Liver (tissue), 8 donors: ENCODE measurements at regions not wholly inside any gene's neighbourhood (a gene's known extent, or its start where the extent isn't known, plus 50 kb on each side); places are given as distances from the start of the nearest gene placed in this dataset.

Experiments
- DNase-seq: peaks from one replicate; pipeline ENCODE4 v3.0.0-alpha.2; 2017; ENCODE audit warnings: low spot score
- H3K27ac ChIP-seq, 2 donors: one replicate each; pipeline ENCODE4 v1.7.0; 2013; ENCODE audit warnings: inconsistent platforms in 2 of 2, low read length in 2 of 2, control low read depth in 1 of 2, low read depth in 1 of 2, mild to moderate bottlenecking in 1 of 2
- H3K27me3 ChIP-seq, 4 donors: one replicate each; pipeline versions ENCODE4 v1.6.1 to v1.7.0; 2013; ENCODE audit warnings: low read length in 3 of 4, inconsistent platforms in 1 of 4, mild to moderate bottlenecking in 1 of 4, moderate library complexity in 1 of 4; ENCODE audit not compliant: control insufficient read depth in 4 of 4, insufficient read depth in 4 of 4
- H3K36me3 ChIP-seq, 4 donors: one replicate each; pipeline versions ENCODE4 v1.6.1 to v1.7.0; 2013; ENCODE audit warnings: low read length in 3 of 4, mild to moderate bottlenecking in 3 of 4, low read depth in 1 of 4, moderate library complexity in 1 of 4; ENCODE audit not compliant: control insufficient read depth in 4 of 4, insufficient read depth in 3 of 4
- H3K4me1 ChIP-seq, 4 donors: one replicate each; pipeline versions ENCODE4 v1.6.1 to v1.7.0; 2013; ENCODE audit warnings: low read length in 3 of 4, mild to moderate bottlenecking in 3 of 4, moderate library complexity in 1 of 4; ENCODE audit not compliant: control insufficient read depth in 4 of 4, insufficient read depth in 4 of 4
- H3K4me3 ChIP-seq, 3 donors: one replicate each; pipeline versions ENCODE4 v1.6.1 to v1.7.0; 2013; ENCODE audit warnings: low read length in 3 of 3, control low read depth in 1 of 3, low read depth in 1 of 3, mild to moderate bottlenecking in 1 of 3
- H3K9ac ChIP-seq, 2 donors: one replicate each; pipeline ENCODE4 v1.7.0; 2013; ENCODE audit warnings: low read length in 2 of 2, mild to moderate bottlenecking in 2 of 2, moderate library complexity in 2 of 2, control low read depth in 1 of 2, low read depth in 1 of 2
- H3K9me3 ChIP-seq, 4 donors: one replicate each; pipeline versions ENCODE4 v1.6.1 to v1.7.0; 2013; ENCODE audit warnings: low read length in 3 of 4; ENCODE audit not compliant: control insufficient read depth in 4 of 4
- FOXA1 ChIP-seq: IDR thresholded peaks from 2 replicates; pipeline ENCODE4 v1.6.1; 2016; ENCODE audit warnings: antibody characterized with exemption
- FOXA2 ChIP-seq: IDR thresholded peaks from 2 replicates; pipeline ENCODE4 v1.6.1; 2016; ENCODE audit warnings: antibody characterized with exemption
- GABPA ChIP-seq, 2 donors: IDR thresholded peaks in 1 of 2; conservative IDR thresholded peaks in 1 of 2; 2 replicates each; pipeline ENCODE4 v1.6.1; 2016; ENCODE audit warnings: antibody characterized with exemption in 2 of 2, mild to moderate bottlenecking in 1 of 2, moderate library complexity in 1 of 2
- HNF4A ChIP-seq, 2 donors: conservative IDR thresholded peaks; 2 replicates each; pipeline ENCODE4 v1.6.1; 2016; ENCODE audit warnings: antibody characterized with exemption in 2 of 2, mild to moderate bottlenecking in 2 of 2
- HNF4G ChIP-seq: IDR thresholded peaks from 2 replicates; pipeline ENCODE4 v1.6.1; 2016; ENCODE audit warnings: antibody characterized with exemption
- JUND ChIP-seq, 2 donors: IDR thresholded peaks; 2 replicates each; pipeline ENCODE4 v1.6.1; 2016; ENCODE audit warnings: antibody characterized with exemption in 2 of 2
- NR2F2 ChIP-seq: IDR thresholded peaks from 2 replicates; pipeline ENCODE4 v1.6.1; 2016; ENCODE audit warnings: antibody characterized with exemption
- RAD21 ChIP-seq, 2 donors: IDR thresholded peaks; 2 replicates each; pipeline ENCODE4 v1.6.1; 2016; ENCODE audit warnings: antibody characterized with exemption in 2 of 2, mild to moderate bottlenecking in 2 of 2
- RXRA ChIP-seq, 2 donors: IDR thresholded peaks; 2 replicates each; pipeline ENCODE4 v1.6.1; 2017 to 2018; ENCODE audit warnings: antibody characterized with exemption in 2 of 2, mild to moderate bottlenecking in 1 of 2
- SP1 ChIP-seq: IDR thresholded peaks from 2 replicates; pipeline ENCODE4 v1.6.1; 2018; ENCODE audit warnings: antibody characterized with exemption, mild to moderate bottlenecking
- TAF1 ChIP-seq: conservative IDR thresholded peaks from 2 replicates; pipeline ENCODE4 v1.6.1; 2016; ENCODE audit warnings: antibody characterized with exemption, mild to moderate bottlenecking
- YY1 ChIP-seq: IDR thresholded peaks from 2 replicates; pipeline ENCODE4 v1.6.1; 2016; ENCODE audit warnings: antibody characterized with exemption, mild to moderate bottlenecking
- WGBS: extraction: QIAGEN DNeasy Blood & Tissue Kit; methylation state at CpG from one replicate; pipeline ENCODE4 v1.1.7; 2013; 5-methylcytosine and 5-hydroxymethylcytosine counted together
- TF ChIP-seq, protein P1 (sequence below): fragments of 150-350 bp; IDR thresholded peaks from 2 replicates; pipeline ENCODE4 v1.5.1; 2017; ENCODE audit warnings: improper control_type of control experiment, low read depth, low read length; ENCODE audit not compliant: missing input control
- TF ChIP-seq, protein P2 (sequence below): IDR thresholded peaks from 2 replicates; pipeline ENCODE4 v1.6.1; 2016; ENCODE audit warnings: antibody characterized with exemption
- TF ChIP-seq, protein P3 (sequence below): IDR thresholded peaks from 2 replicates; pipeline ENCODE4 v1.6.1; 2016; ENCODE audit warnings: antibody characterized with exemption
- TF ChIP-seq, protein P4 (sequence below): IDR thresholded peaks from 2 replicates; pipeline ENCODE4 v1.6.1; 2016; ENCODE audit warnings: antibody characterized with exemption, mild to moderate bottlenecking
- TF ChIP-seq, protein P5 (sequence below): IDR thresholded peaks from 2 replicates; pipeline ENCODE4 v1.6.1; 2016; ENCODE audit warnings: antibody characterized with exemption
- donor health status: healthy.
- donor health status: healthy.
- donor health status: healthy.
- donor health status: healthy.
- donor health status: healthy.

DNA sequence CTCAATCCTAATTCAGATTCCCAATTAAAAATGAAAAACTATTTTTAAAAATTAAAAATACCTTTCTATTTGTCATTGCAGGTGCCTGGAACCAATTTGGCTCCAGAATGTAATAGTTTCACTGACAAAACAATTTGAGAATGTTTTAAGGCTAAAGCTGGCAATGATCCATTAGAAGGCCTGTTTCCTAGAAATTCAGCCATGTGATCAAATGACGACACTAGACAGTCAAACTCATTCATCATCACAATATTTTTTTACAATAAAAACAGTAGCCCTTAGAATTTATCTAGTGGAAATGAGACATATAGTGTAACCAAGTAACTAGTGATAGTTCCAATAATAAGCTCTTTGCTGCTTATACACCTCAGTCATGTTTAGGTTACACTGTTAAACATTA is 75.4 kb upstream of the MAP3K1 start:
- H3K27ac ChIP-seq: no peak overlapping the region
- no peak for DNase-seq
- no peaks in the 10 kb centered on the region for H3K9me3 ChIP-seq
- no peak overlapping the region for H3K4me3 ChIP-seq
- no peak overlapping the region for H3K9ac ChIP-seq
- peaks cover 0 to 3% (median 0%) of the 10 kb centered on the region in 4 donors for H3K4me1 ChIP-seq
- H3K27me3 ChIP-seq: no peaks in the 10 kb centered on the region
- no peaks in the 10 kb centered on the region for H3K36me3 ChIP-seq
- TF ChIP-seq SP1: no peak
- no peak for TF ChIP-seq JUND (IDR thresholded peaks at IDR 0.05)
- TF ChIP-seq HNF4G: no peak
- TF ChIP-seq, protein P1, sequence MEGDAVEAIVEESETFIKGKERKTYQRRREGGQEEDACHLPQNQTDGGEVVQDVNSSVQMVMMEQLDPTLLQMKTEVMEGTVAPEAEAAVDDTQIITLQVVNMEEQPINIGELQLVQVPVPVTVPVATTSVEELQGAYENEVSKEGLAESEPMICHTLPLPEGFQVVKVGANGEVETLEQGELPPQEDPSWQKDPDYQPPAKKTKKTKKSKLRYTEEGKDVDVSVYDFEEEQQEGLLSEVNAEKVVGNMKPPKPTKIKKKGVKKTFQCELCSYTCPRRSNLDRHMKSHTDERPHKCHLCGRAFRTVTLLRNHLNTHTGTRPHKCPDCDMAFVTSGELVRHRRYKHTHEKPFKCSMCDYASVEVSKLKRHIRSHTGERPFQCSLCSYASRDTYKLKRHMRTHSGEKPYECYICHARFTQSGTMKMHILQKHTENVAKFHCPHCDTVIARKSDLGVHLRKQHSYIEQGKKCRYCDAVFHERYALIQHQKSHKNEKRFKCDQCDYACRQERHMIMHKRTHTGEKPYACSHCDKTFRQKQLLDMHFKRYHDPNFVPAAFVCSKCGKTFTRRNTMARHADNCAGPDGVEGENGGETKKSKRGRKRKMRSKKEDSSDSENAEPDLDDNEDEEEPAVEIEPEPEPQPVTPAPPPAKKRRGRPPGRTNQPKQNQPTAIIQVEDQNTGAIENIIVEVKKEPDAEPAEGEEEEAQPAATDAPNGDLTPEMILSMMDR: no peak
- TF ChIP-seq HNF4A (conservative IDR thresholded peaks at IDR 0.05): no peak
- TF ChIP-seq, protein P2, sequence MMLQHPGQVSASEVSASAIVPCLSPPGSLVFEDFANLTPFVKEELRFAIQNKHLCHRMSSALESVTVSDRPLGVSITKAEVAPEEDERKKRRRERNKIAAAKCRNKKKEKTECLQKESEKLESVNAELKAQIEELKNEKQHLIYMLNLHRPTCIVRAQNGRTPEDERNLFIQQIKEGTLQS: no peak
- no peak for TF ChIP-seq NR2F2
- TF ChIP-seq, protein P3, sequence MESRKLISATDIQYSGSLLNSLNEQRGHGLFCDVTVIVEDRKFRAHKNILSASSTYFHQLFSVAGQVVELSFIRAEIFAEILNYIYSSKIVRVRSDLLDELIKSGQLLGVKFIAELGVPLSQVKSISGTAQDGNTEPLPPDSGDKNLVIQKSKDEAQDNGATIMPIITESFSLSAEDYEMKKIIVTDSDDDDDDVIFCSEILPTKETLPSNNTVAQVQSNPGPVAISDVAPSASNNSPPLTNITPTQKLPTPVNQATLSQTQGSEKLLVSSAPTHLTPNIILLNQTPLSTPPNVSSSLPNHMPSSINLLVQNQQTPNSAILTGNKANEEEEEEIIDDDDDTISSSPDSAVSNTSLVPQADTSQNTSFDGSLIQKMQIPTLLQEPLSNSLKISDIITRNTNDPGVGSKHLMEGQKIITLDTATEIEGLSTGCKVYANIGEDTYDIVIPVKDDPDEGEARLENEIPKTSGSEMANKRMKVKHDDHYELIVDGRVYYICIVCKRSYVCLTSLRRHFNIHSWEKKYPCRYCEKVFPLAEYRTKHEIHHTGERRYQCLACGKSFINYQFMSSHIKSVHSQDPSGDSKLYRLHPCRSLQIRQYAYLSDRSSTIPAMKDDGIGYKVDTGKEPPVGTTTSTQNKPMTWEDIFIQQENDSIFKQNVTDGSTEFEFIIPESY: no peak
- TF ChIP-seq TAF1: no peak
- no peak for TF ChIP-seq YY1
- TF ChIP-seq, protein P4, sequence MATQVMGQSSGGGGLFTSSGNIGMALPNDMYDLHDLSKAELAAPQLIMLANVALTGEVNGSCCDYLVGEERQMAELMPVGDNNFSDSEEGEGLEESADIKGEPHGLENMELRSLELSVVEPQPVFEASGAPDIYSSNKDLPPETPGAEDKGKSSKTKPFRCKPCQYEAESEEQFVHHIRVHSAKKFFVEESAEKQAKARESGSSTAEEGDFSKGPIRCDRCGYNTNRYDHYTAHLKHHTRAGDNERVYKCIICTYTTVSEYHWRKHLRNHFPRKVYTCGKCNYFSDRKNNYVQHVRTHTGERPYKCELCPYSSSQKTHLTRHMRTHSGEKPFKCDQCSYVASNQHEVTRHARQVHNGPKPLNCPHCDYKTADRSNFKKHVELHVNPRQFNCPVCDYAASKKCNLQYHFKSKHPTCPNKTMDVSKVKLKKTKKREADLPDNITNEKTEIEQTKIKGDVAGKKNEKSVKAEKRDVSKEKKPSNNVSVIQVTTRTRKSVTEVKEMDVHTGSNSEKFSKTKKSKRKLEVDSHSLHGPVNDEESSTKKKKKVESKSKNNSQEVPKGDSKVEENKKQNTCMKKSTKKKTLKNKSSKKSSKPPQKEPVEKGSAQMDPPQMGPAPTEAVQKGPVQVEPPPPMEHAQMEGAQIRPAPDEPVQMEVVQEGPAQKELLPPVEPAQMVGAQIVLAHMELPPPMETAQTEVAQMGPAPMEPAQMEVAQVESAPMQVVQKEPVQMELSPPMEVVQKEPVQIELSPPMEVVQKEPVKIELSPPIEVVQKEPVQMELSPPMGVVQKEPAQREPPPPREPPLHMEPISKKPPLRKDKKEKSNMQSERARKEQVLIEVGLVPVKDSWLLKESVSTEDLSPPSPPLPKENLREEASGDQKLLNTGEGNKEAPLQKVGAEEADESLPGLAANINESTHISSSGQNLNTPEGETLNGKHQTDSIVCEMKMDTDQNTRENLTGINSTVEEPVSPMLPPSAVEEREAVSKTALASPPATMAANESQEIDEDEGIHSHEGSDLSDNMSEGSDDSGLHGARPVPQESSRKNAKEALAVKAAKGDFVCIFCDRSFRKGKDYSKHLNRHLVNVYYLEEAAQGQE: no peak
- no peak for TF ChIP-seq RAD21 (IDR thresholded peaks at IDR 0.05)
- no peak for TF ChIP-seq RXRA (IDR thresholded peaks at IDR 0.05)
- no peak for TF ChIP-seq FOXA1
- TF ChIP-seq, protein P5, sequence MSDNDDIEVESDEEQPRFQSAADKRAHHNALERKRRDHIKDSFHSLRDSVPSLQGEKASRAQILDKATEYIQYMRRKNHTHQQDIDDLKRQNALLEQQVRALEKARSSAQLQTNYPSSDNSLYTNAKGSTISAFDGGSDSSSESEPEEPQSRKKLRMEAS: no peak
- no peak for TF ChIP-seq FOXA2
- TF ChIP-seq GABPA (IDR thresholded peaks at IDR 0.05 in 1 of 2, conservative IDR thresholded peaks at IDR 0.05 in 1 of 2): no peak
- 23% methylated on average over 1 of the region's 1 CpG for WGBS
